HL-60 (cell line): ENCODE measurements at regions not wholly inside any gene's neighbourhood (a gene's known extent, or its start where the extent isn't known, plus 50 kb on each side); places are given as distances from the start of the nearest gene placed in this dataset.

Source experiments
- DNase-seq, 2 experiments: peaks; one replicate each; pipeline ENCODE4 v3.0.0-alpha.2; 2010 to 2020; ENCODE audit warnings: low read depth in 1 of 2, low spot score in 1 of 2
- H3K27ac ChIP-seq: fragments of 250-450 bp; sonication (Bioruptor Pico); replicated peaks from 2 replicates; pipeline ENCODE4 v1.5.1; 2020; ENCODE audit warnings: mild to moderate bottlenecking, moderate library complexity
- H3K27me3 ChIP-seq: fragments of 250-450 bp; sonication (Bioruptor Pico); 2 replicates; pipeline ENCODE4 v1.5.1; 2021; ENCODE audit warnings: mild to moderate bottlenecking, moderate library complexity; ENCODE audit not compliant: insufficient read depth, poor library complexity, severe bottlenecking
- H3K4me3 ChIP-seq: replicated peaks from 2 replicates; pipeline ENCODE4 v1.5.1; 2011; ENCODE audit warnings: mild to moderate bottlenecking, control low read depth, low read length; ENCODE audit not compliant: insufficient read depth
- GABPA ChIP-seq: IDR thresholded peaks from 2 replicates; pipeline ENCODE4 v1.6.1; 2012; ENCODE audit warnings: low read depth
- POLR2AphosphoS5 ChIP-seq: IDR thresholded peaks from 2 replicates; pipeline ENCODE4 v1.6.1; 2012; ENCODE audit warnings: low read depth
- REST ChIP-seq: IDR thresholded peaks from 2 replicates; pipeline ENCODE4 v1.6.1; 2012; ENCODE audit warnings: low read depth; ENCODE audit not compliant: insufficient replicate concordance
- SPI1 ChIP-seq: IDR thresholded peaks from 2 replicates; pipeline ENCODE4 v1.6.1; 2012; ENCODE audit warnings: low read depth, mild to moderate bottlenecking, borderline replicate concordance
- TF ChIP-seq, protein P1 (sequence below): IDR thresholded peaks from one replicate; pipeline ENCODE4 v1.5.1; 2011; ENCODE audit warnings: low read length, control low read depth, inconsistent platforms; ENCODE audit not compliant: insufficient read depth

DNA sequence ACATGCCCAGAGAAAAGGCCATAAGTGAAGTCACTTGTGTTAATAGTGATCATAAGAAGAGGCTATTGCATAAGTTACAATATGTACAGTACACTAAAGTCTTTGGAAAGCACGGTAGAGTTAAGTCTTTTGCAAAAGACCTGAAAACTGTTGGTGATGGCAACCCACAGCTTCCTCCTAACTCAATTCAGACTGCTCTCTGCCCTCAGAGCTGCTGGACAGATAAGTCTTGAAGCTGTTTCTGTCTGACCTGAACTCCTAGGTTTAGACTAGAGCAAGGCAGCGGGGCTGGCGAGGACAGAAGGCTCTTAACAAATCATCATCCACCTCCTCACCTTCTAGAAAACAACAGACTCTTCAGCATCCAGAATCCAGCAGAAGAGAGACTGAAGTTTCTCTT, 125.4 kb downstream of the CD24 start:
- no peak for TF ChIP-seq POLR2AphosphoS5
- TF ChIP-seq REST = peak; percentile 41
- no peak for TF ChIP-seq GABPA
- Histone ChIP-seq H3K27ac (peak overlapping the region; percentile 88), H3K27me3 (no peaks in the 10 kb centered on the region), H3K4me3 (no peak overlapping the region)
- peak; percentile 49 to 89 for DNase-seq

- no peaks in the 10 kb centered on the region for H3K27me3 ChIP-seq
- TF ChIP-seq, protein P1, sequence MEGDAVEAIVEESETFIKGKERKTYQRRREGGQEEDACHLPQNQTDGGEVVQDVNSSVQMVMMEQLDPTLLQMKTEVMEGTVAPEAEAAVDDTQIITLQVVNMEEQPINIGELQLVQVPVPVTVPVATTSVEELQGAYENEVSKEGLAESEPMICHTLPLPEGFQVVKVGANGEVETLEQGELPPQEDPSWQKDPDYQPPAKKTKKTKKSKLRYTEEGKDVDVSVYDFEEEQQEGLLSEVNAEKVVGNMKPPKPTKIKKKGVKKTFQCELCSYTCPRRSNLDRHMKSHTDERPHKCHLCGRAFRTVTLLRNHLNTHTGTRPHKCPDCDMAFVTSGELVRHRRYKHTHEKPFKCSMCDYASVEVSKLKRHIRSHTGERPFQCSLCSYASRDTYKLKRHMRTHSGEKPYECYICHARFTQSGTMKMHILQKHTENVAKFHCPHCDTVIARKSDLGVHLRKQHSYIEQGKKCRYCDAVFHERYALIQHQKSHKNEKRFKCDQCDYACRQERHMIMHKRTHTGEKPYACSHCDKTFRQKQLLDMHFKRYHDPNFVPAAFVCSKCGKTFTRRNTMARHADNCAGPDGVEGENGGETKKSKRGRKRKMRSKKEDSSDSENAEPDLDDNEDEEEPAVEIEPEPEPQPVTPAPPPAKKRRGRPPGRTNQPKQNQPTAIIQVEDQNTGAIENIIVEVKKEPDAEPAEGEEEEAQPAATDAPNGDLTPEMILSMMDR = no peak
- TF ChIP-seq SPI1 = peak; percentile 92
- no peak overlapping the region for H3K4me3 ChIP-seq
- peak overlapping the region; percentile 6; the same call in 1 of the 2 replicates for H3K27ac ChIP-seq
- no peak for DNase-seq
These were observed 127.4 kb downstream of the CD24 start for GRCh38 chr6:106847116-106847515.

- Histone ChIP-seq H3K27ac (no peak overlapping the region), H3K27me3 (no peaks in the 10 kb centered on the region), H3K4me3 (no peak overlapping the region)
- TF ChIP-seq, protein P1 = no peak
- TF ChIP-seq REST = no peak
- no peak for TF ChIP-seq GABPA
- TF ChIP-seq POLR2AphosphoS5 = no peak
- DNase-seq = no peak
These were observed 129.6 kb downstream of the CD24 start for GRCh38 chr6:106844930-106845329.

DNA sequence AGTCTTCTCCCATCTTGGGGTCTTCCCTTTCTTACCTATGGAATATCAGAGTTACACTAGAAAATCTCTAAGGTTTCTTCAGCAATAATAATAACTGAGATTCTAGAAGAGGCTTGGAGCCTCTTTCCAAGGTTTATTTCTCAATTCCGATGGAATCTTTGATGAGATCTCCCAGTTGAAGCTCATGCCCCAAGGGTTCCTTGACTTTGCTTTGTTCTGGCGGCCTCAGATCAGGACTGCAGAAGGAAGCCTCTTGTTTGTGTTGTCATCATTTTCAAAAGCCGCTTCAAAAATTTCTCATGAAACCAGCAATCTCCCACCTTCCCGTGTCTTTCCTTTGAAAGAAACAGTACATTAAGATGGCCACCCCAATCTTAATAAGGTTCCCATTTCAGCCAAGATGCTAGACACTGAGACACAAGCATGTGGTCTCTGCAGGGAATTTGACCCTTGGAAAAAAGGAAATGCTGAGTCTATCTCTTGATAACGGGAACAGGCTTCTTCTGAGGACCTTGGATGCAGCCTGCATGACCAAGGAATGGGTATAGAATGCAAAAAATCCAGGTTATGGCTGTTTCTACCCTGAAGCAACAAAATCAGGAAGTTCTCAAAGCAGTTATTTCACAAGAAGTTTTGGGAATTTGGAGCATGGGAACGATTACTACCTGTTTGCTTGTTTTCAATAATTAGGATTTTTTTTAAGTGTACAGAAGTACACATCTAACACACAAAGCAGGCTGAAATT, 141.6 kb downstream of the CD24 start:
- Histone ChIP-seq H3K27me3 (no peaks in the 10 kb centered on the region), H3K27ac (no peak overlapping the region), H3K4me3 (no peak overlapping the region)
- DNase-seq = no peak
- TF ChIP-seq, protein P1 = no peak
- TF ChIP-seq POLR2AphosphoS5 (no peak), REST (no peak), SPI1 (no peak), GABPA (no peak)
